SK-N-SH treated with all-trans-retinoic acid at 6 μM for 48 hours (cell line): ENCODE measurements at regions not wholly inside any gene's neighbourhood (a gene's known extent, or its start where the extent isn't known, plus 50 kb on each side); places are given as distances from the start of the nearest gene placed in this dataset.

Source experiments
- ATAC-seq: fragments of 200-7000 bp; cut with Tn5 transposase; 3 replicates; pipeline ENCODE4 v1.9.1; 2020; ENCODE audit warnings: mild to moderate bottlenecking, moderate library complexity
- ARNTL ChIP-seq: fragments of 450-650 bp; formaldehyde crosslinking; IDR thresholded peaks from 2 replicates; pipeline ENCODE4 v1.5.0; 2020; ENCODE audit warnings: low read depth, mild to moderate bottlenecking, moderate library complexity, borderline replicate concordance
- BACH2 ChIP-seq: fragments of 250-450 bp; sonication (Bioruptor Pico); IDR thresholded peaks from 2 replicates; pipeline ENCODE4 v1.9.0; 2021; ENCODE audit warnings: mild to moderate bottlenecking, borderline replicate concordance
- CREB5 ChIP-seq: fragments of 250-450 bp; sonication (Bioruptor Pico); IDR thresholded peaks from 2 replicates; pipeline ENCODE4 v1.5.1; 2020; ENCODE audit warnings: low read depth, mild to moderate bottlenecking, moderate library complexity
- CSRNP3 ChIP-seq: fragments of 250-450 bp; sonication (Bioruptor Pico); IDR thresholded peaks from 2 replicates; pipeline ENCODE4 v1.5.1; 2021; ENCODE audit warnings: mild to moderate bottlenecking, moderate library complexity
- ESRRG ChIP-seq: fragments of 250-450 bp; sonication (Bioruptor Pico); IDR thresholded peaks from 2 replicates; pipeline ENCODE4 v1.6.1; 2021; ENCODE audit warnings: mild to moderate bottlenecking
- GLIS3 ChIP-seq: fragments of 250-450 bp; sonication (Bioruptor Pico); IDR thresholded peaks from 2 replicates; pipeline ENCODE4 v1.5.0; 2020; ENCODE audit warnings: mild to moderate bottlenecking, moderate library complexity
- OSR1 ChIP-seq: fragments of 250-450 bp; sonication (Bioruptor Pico); IDR thresholded peaks from 2 replicates; pipeline ENCODE4 v1.8.0; 2022; ENCODE audit warnings: moderate library complexity, mild to moderate bottlenecking, inconsistent platforms
- PATZ1 ChIP-seq: fragments of 250-450 bp; sonication (Bioruptor Pico); IDR thresholded peaks from 2 replicates; pipeline ENCODE4 v1.8.0; 2020; ENCODE audit warnings: mild to moderate bottlenecking, moderate library complexity, borderline replicate concordance
- PPARA ChIP-seq: fragments of 250-450 bp; sonication (Bioruptor Pico); IDR thresholded peaks from 2 replicates; pipeline ENCODE4 v1.5.0; 2020; ENCODE audit warnings: mild to moderate bottlenecking, borderline replicate concordance
- SNAI2 ChIP-seq: fragments of 250-450 bp; sonication (Bioruptor Pico); IDR thresholded peaks from 2 replicates; pipeline ENCODE4 v1.5.0; 2020; ENCODE audit warnings: mild to moderate bottlenecking, moderate library complexity
- TOX ChIP-seq: fragments of 250-450 bp; sonication (Bioruptor Pico); IDR thresholded peaks from 2 replicates; pipeline ENCODE4 v1.8.0; 2021; ENCODE audit warnings: mild to moderate bottlenecking, moderate library complexity, borderline replicate concordance
- ZFP3 ChIP-seq: fragments of 250-450 bp; sonication (Bioruptor Pico); IDR thresholded peaks from 2 replicates; pipeline ENCODE4 v1.5.0; 2020; ENCODE audit warnings: mild to moderate bottlenecking, moderate library complexity
- ZNF565 ChIP-seq: fragments of 450-650 bp; formaldehyde crosslinking; conservative IDR thresholded peaks from 2 replicates; pipeline ENCODE4 v1.5.0; 2020; ENCODE audit warnings: low read depth, mild to moderate bottlenecking, moderate library complexity
- ZNF8 ChIP-seq: fragments of 450-650 bp; formaldehyde crosslinking; IDR thresholded peaks from 2 replicates; pipeline ENCODE4 v1.5.0; 2020; ENCODE audit warnings: mild to moderate bottlenecking, moderate library complexity

GRCh38 chr7:97671571-97671970 lies 60.3 kb upstream of the TAC1 start:
- ATAC-seq, result no peak
- TF ChIP-seq ZNF8 (CRISPR knock-in tag) (no peak), ZFP3 (CRISPR knock-in tag) (no peak), TOX (no peak), SNAI2 (CRISPR knock-in tag) (no peak), CREB5 (CRISPR knock-in tag) (no peak), CSRNP3 (CRISPR knock-in tag) (no peak), ZNF565 (CRISPR knock-in tag) (no peak), OSR1 (CRISPR knock-in tag) (no peak), ARNTL (CRISPR knock-in tag) (no peak), PPARA (CRISPR knock-in tag) (no peak), PATZ1 (CRISPR knock-in tag) (no peak), ESRRG (no peak), BACH2 (no peak), GLIS3 (no peak)

- no peak for TF ChIP-seq CREB5 (CRISPR knock-in tag)
- TF ChIP-seq ZNF8 (CRISPR knock-in tag), result no peak
- TF ChIP-seq ARNTL (CRISPR knock-in tag), result no peak
- no peak for TF ChIP-seq CSRNP3 (CRISPR knock-in tag)
- TF ChIP-seq, all 23 proteins: peak for 0
- no peak for ATAC-seq
Observed at GRCh38 chr7:97680622-97681021, 51.3 kb upstream of the TAC1 start.
